ENCODE measurements at regions not wholly inside any gene's neighbourhood (a gene's known extent, or its start where the extent isn't known, plus 50 kb on each side); places are given as distances from the start of the nearest gene placed in this dataset.

GRCh38 chrX:39688219-39688575 lies 409.6 kb downstream of the BCOR start:
- Histone ChIP-seq H4K20me1 (ENCODE audit: insufficient read depth, low read length) (no peaks in the 10 kb centered on the region), H3K79me2 (ENCODE audit: low read length) (no peaks in the 10 kb centered on the region), H3K4me3 (ENCODE audit: low read length) (no peak overlapping the region), H3K9me3 (ENCODE audit: insufficient read depth, low read length) (no peaks in the 10 kb centered on the region), H3K4me2 (ENCODE audit: low read length) (no peak overlapping the region), H3K27me3 (ENCODE audit: low read depth, low read length) (no peaks in the 10 kb centered on the region; the same call in 1 of the 2 replicates), H3K4me1 (ENCODE audit: low read length) (no peaks in the 10 kb centered on the region), H3K36me3 (replicated peaks; ENCODE audit: low read depth, low read length) (no peaks in the 10 kb centered on the region), H3K9ac (ENCODE audit: low read length) (no peak overlapping the region), H3K27ac (ENCODE audit: low read length) (no peak overlapping the region), H2AFZ (ENCODE audit: low read depth, low read length) (no peak overlapping the region)
- TF ChIP-seq CTCF (IDR thresholded peaks at IDR 0.05; ENCODE audit: low read depth, low read length) (no peak), EZH2phosphoT487 (IDR thresholded peaks at IDR 0.05; ENCODE audit: low read depth) (no peak)

- H3K4me3 ChIP-seq (ENCODE audit: low read length) = no peak overlapping the region
- no peaks in the 10 kb centered on the region; the same call in 1 of the 2 replicates for H3K27me3 ChIP-seq (ENCODE audit: low read depth, low read length)
- no peaks in the 10 kb centered on the region for H3K36me3 ChIP-seq (replicated peaks; ENCODE audit: low read depth, low read length)
- no peak overlapping the region for H2AFZ ChIP-seq (ENCODE audit: low read depth, low read length)
- no peak overlapping the region for H3K27ac ChIP-seq (ENCODE audit: low read length)
- no peak overlapping the region for H3K9ac ChIP-seq (ENCODE audit: low read length)
- no peaks in the 10 kb centered on the region for H4K20me1 ChIP-seq (ENCODE audit: insufficient read depth, low read length)
- TF ChIP-seq EZH2phosphoT487 (IDR thresholded peaks at IDR 0.05; ENCODE audit: low read depth) = no peak
- no peak for TF ChIP-seq CTCF (IDR thresholded peaks at IDR 0.05; ENCODE audit: low read depth, low read length)
- H3K9me3 ChIP-seq (ENCODE audit: insufficient read depth, low read length) = no peaks in the 10 kb centered on the region
- no peaks in the 10 kb centered on the region for H3K4me1 ChIP-seq (ENCODE audit: low read length)
- H3K79me2 ChIP-seq (ENCODE audit: low read length) = no peaks in the 10 kb centered on the region
- H3K4me2 ChIP-seq (ENCODE audit: low read length) = no peak overlapping the region
Measured at GRCh38 chrX:39688576-39689375, 409.0 kb downstream of the BCOR start.

GRCh38 chrX:39689376-39690104 lies 408.2 kb downstream of the BCOR start:
- H3K9me3 ChIP-seq (ENCODE audit: insufficient read depth, low read length) = no peaks in the 10 kb centered on the region
- no peak overlapping the region for H3K27ac ChIP-seq (ENCODE audit: low read length)
- no peaks in the 10 kb centered on the region for H3K36me3 ChIP-seq (replicated peaks; ENCODE audit: low read depth, low read length)
- no peak overlapping the region for H3K4me3 ChIP-seq (ENCODE audit: low read length)
- TF ChIP-seq EZH2phosphoT487 (IDR thresholded peaks at IDR 0.05; ENCODE audit: low read depth) (no peak), CTCF (IDR thresholded peaks at IDR 0.05; ENCODE audit: low read depth, low read length) (no peak)
- H3K79me2 ChIP-seq (ENCODE audit: low read length) = no peaks in the 10 kb centered on the region
- H2AFZ ChIP-seq (ENCODE audit: low read depth, low read length) = no peak overlapping the region
- no peaks in the 10 kb centered on the region for H4K20me1 ChIP-seq (ENCODE audit: insufficient read depth, low read length)
- no peaks in the 10 kb centered on the region for H3K4me1 ChIP-seq (ENCODE audit: low read length)
- H3K9ac ChIP-seq (ENCODE audit: low read length) = no peak overlapping the region
- no peak overlapping the region for H3K4me2 ChIP-seq (ENCODE audit: low read length)
- no peaks in the 10 kb centered on the region; the same call in 1 of the 2 replicates for H3K27me3 ChIP-seq (ENCODE audit: low read depth, low read length)

Measured in OCI-LY3 (cell line).